Endodermal cell (in vitro differentiated cells): ENCODE measurements at regions not wholly inside any gene's neighbourhood (a gene's known extent, or its start where the extent isn't known, plus 50 kb on each side); places are given as distances from the start of the nearest gene placed in this dataset.
"Not testable (repeated sequence)": the region's sequence is repeated elsewhere in the genome, so short reads cannot be mapped to it uniquely, and the experiment has no call there.

Source experiments
- DNase-seq: peaks from one replicate; pipeline ENCODE4 v3.0.0-alpha.2; 2017
- H3K27ac ChIP-seq: 2 replicates; pipeline ENCODE4 v1.5.1; 2013; ENCODE audit warnings: mild to moderate bottlenecking, low read depth, low read length, moderate library complexity
- H3K27me3 ChIP-seq: 2 replicates; pipeline ENCODE4 v1.6.1; 2013; ENCODE audit warnings: mild to moderate bottlenecking, low read length, moderate library complexity; ENCODE audit not compliant: insufficient read depth, control insufficient read depth, poor library complexity, severe bottlenecking
- H3K36me3 ChIP-seq: 2 replicates; pipeline ENCODE4 v1.7.0; 2013; ENCODE audit warnings: mild to moderate bottlenecking, low read length, moderate library complexity; ENCODE audit not compliant: control insufficient read depth, insufficient read depth
- H3K4me1 ChIP-seq: one replicate; pipeline ENCODE4 v1.7.0; 2013; ENCODE audit warnings: low read length; ENCODE audit not compliant: control insufficient read depth, insufficient read depth
- H3K4me3 ChIP-seq: 2 replicates; pipeline ENCODE4 v1.5.1; 2013; ENCODE audit warnings: mild to moderate bottlenecking, low read length, moderate library complexity
- H3K9ac ChIP-seq: 2 replicates; pipeline ENCODE4 v1.6.1; 2013; ENCODE audit warnings: mild to moderate bottlenecking, low read length, moderate library complexity; ENCODE audit not compliant: poor library complexity, severe bottlenecking; ENCODE audit errors: extremely low read depth
- H3K9me3 ChIP-seq: 2 replicates; pipeline ENCODE4 v1.6.1; 2013; ENCODE audit warnings: mild to moderate bottlenecking, low read length, moderate library complexity; ENCODE audit not compliant: control insufficient read depth
- H3K27ac Mint-ChIP-seq: 2 replicates; pipeline ENCODE4 v1.8.0; 2020; ENCODE audit warnings: mixed read lengths
- H3K27me3 Mint-ChIP-seq: 2 replicates; pipeline ENCODE4 v1.8.0; 2021; ENCODE audit warnings: mild to moderate bottlenecking, mixed read lengths; ENCODE audit not compliant: insufficient read depth
- H3K36me3 Mint-ChIP-seq: 2 replicates; pipeline ENCODE4 v1.8.0; 2020; ENCODE audit warnings: low read depth, mixed read lengths
- H3K4me1 Mint-ChIP-seq: 2 replicates; pipeline ENCODE4 v1.8.0; 2020; ENCODE audit warnings: mixed read lengths
- H3K4me3 Mint-ChIP-seq: 2 replicates; pipeline ENCODE4 v1.8.0; 2020; ENCODE audit warnings: mild to moderate bottlenecking, moderate library complexity, mixed read lengths
- H3K9me3 Mint-ChIP-seq: 2 replicates; pipeline ENCODE4 v1.8.0; 2020; ENCODE audit warnings: mild to moderate bottlenecking, mixed read lengths
- WGBS, 2 experiments: methylation state at CpG; one replicate each; pipeline versions ENCODE4 v1.1.5 to v1.1.7; 2013; ENCODE audit warnings: missing lambda C conversion rate in 2 of 2, mixed read lengths in 1 of 2; ENCODE audit not compliant: insufficient coverage in 1 of 2, insufficient read length in 1 of 2; 5-methylcytosine and 5-hydroxymethylcytosine counted together
- TF ChIP-seq, protein P1 (sequence below): fragments of 200-600 bp; sonication (generic); conservative IDR thresholded peaks from 2 replicates; pipeline ENCODE4 v1.5.0; 2021; ENCODE audit warnings: antibody characterized with exemption, mild to moderate bottlenecking

DNA sequence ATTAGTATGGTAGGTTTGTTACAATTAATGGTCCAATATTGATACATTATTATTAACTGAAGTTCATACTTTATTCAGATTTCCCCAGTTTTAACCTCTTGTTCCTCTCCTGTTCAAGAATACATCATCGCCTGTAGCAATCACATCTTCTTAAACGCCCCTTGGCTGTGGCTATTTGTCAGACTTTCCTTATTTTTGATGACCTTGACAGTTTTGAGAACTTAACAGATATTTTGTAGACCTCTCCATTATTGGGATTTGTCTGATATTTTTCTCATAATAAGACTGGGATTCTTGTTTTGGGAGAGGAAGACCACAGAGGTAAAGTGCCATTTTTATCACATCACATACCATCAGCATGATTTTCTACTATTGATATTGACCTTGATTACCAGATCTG lies 112.3 kb upstream of the MARCHF11 start:
- H3K27me3 ChIP-seq: no peaks in the 10 kb centered on the region
- no peak overlapping the region for H3K27ac ChIP-seq
- no peak overlapping the region for H3K27ac Mint-ChIP-seq
- H3K4me1 ChIP-seq: no peaks in the 10 kb centered on the region
- peaks cover 4% of the 10 kb centered on the region for H3K4me1 Mint-ChIP-seq
- no peaks in the 10 kb centered on the region for H3K27me3 Mint-ChIP-seq
- H3K9me3 Mint-ChIP-seq: peaks cover 16% of the 10 kb centered on the region
- DNase-seq: no peak
- no peak overlapping the region for H3K9ac ChIP-seq
- H3K36me3 ChIP-seq: no peaks in the 10 kb centered on the region
- H3K4me3 Mint-ChIP-seq: no peak overlapping the region
- TF ChIP-seq, protein P1, sequence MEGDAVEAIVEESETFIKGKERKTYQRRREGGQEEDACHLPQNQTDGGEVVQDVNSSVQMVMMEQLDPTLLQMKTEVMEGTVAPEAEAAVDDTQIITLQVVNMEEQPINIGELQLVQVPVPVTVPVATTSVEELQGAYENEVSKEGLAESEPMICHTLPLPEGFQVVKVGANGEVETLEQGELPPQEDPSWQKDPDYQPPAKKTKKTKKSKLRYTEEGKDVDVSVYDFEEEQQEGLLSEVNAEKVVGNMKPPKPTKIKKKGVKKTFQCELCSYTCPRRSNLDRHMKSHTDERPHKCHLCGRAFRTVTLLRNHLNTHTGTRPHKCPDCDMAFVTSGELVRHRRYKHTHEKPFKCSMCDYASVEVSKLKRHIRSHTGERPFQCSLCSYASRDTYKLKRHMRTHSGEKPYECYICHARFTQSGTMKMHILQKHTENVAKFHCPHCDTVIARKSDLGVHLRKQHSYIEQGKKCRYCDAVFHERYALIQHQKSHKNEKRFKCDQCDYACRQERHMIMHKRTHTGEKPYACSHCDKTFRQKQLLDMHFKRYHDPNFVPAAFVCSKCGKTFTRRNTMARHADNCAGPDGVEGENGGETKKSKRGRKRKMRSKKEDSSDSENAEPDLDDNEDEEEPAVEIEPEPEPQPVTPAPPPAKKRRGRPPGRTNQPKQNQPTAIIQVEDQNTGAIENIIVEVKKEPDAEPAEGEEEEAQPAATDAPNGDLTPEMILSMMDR: no peak
- H3K9me3 ChIP-seq: peaks cover 10% of the 10 kb centered on the region
- no peak overlapping the region for H3K4me3 ChIP-seq
- 90 to 97% methylated on average over 2 of the region's 2 CpGs for WGBS, 2 experiments
- peaks cover 6% of the 10 kb centered on the region for H3K36me3 Mint-ChIP-seq

DNA sequence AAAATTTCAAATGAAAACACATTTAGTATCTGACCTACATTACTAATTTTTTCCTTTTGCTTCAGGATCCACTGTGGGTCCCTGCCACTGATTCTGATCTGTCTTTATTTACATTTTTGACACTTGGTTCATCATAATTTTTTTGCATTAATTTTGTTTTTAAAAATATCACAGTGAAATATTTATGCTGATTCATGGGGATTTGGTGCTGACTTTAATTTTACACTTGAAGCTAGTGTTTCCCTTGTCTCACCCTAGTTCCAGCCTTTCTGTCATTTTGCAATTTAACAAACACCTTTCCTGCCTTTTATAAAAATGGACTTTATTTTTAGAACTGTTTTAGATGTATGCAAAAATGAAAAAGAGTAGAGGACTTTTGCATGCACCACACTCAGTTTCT lies 111.9 kb upstream of the MARCHF11 start:
- H3K36me3 ChIP-seq: no peaks in the 10 kb centered on the region
- H3K9me3 ChIP-seq: peaks cover 6% of the 10 kb centered on the region
- H3K9ac ChIP-seq: no peak overlapping the region
- H3K36me3 Mint-ChIP-seq: peaks cover 3% of the 10 kb centered on the region
- H3K27me3 ChIP-seq: no peaks in the 10 kb centered on the region
- no peak for DNase-seq
- no peak overlapping the region for H3K4me3 Mint-ChIP-seq
- no peak overlapping the region for H3K4me3 ChIP-seq
- no peak overlapping the region for H3K27ac ChIP-seq
- H3K9me3 Mint-ChIP-seq: peaks cover 12% of the 10 kb centered on the region
- no peaks in the 10 kb centered on the region for H3K27me3 Mint-ChIP-seq
- H3K4me1 Mint-ChIP-seq: peaks cover 4% of the 10 kb centered on the region
- no peak overlapping the region for H3K27ac Mint-ChIP-seq
- H3K4me1 ChIP-seq: no peaks in the 10 kb centered on the region
- TF ChIP-seq, protein P1: no peak

DNA sequence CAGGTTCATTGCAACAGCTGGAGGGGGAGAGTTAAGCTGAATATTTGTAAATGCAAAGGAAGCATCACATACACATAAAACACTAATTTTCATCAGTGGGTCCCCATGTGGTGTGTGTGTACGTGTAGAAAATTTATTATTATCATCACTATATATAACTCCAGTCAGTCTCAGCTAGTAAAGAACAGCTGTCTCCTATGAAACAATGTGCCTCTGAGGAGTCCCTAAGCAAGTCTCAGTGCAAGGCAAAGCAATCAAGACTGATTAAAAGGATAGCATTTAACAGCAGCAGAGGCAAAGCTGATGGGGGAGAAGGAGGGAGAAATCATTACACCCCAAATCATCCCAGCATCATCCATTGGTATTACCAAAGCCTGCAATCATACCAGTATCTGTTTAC lies 104.2 kb upstream of the MARCHF11 start:
- Histone ChIP-seq H3K9me3 (peaks cover 23% of the 10 kb centered on the region), H3K36me3 (no peaks in the 10 kb centered on the region), H3K4me1 (no peaks in the 10 kb centered on the region), H3K9ac (no peak overlapping the region), H3K27ac (no peak overlapping the region), H3K4me3 (no peak overlapping the region), H3K27me3 (no peaks in the 10 kb centered on the region)
- H3K9me3 Mint-ChIP-seq: peaks cover 33% of the 10 kb centered on the region
- peaks cover 4% of the 10 kb centered on the region for H3K4me1 Mint-ChIP-seq
- no peak for DNase-seq
- H3K27me3 Mint-ChIP-seq: peaks cover 1% of the 10 kb centered on the region
- no peaks in the 10 kb centered on the region for H3K36me3 Mint-ChIP-seq
- no CpG with 5 or more reads among the region's 1 CpG for WGBS, 2 experiments
- TF ChIP-seq, protein P1: no peak
- H3K27ac Mint-ChIP-seq: no peak overlapping the region
- no peak overlapping the region for H3K4me3 Mint-ChIP-seq

DNA sequence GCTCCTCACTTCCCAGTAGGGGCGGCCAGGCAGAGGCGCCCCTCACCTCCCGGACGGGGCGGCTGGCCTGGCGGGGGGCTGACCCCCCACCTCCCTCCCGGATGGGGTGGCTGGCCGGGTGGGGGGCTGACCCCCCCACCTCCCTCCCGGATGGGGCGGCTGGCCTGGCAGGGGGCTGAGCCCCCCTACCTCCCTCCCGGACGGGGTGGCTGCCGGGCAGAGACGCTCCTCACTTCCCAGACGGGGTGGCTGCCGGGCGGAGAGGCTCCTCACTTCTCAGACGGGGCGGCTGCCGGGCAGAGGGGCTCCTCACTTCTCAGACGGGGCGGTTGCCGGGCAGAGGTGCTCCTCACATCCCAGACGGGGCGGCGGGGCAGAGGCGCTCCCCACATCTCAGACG lies 97.3 kb upstream of the MARCHF11 start:
- not testable (repeated sequence) for H3K9ac ChIP-seq, H3K4me1 ChIP-seq, H3K27me3 Mint-ChIP-seq, H3K4me3 ChIP-seq, H3K4me3 Mint-ChIP-seq, H3K27me3 ChIP-seq, H3K36me3 ChIP-seq, H3K27ac ChIP-seq, DNase-seq, H3K27ac Mint-ChIP-seq
- H3K4me1 Mint-ChIP-seq: peaks cover 11% of the 10 kb centered on the region
- WGBS, 2 experiments: 95% methylated on average over 20 of the region's 28 CpGs; no CpG with 5 or more reads in 1 of the 2 experiments
- peaks cover 11% of the 10 kb centered on the region for H3K36me3 Mint-ChIP-seq
- H3K9me3 ChIP-seq: peaks cover 44% of the 10 kb centered on the region
- peaks cover 45% of the 10 kb centered on the region for H3K9me3 Mint-ChIP-seq
